Astrocyte (in vitro differentiated cells and primary cell): ENCODE measurements at regions not wholly inside any gene's neighbourhood (a gene's known extent, or its start where the extent isn't known, plus 50 kb on each side); places are given as distances from the start of the nearest gene placed in this dataset.

Experiments used
- CTCF ChIP-seq: IDR thresholded peaks from 2 replicates; pipeline ENCODE4 v1.5.1; 2011; ENCODE audit warnings: low read depth, mild to moderate bottlenecking, inconsistent platforms, low read length, moderate library complexity; ENCODE audit not compliant: insufficient read depth
- EZH2 ChIP-seq: IDR thresholded peaks from 2 replicates; pipeline ENCODE4 v1.6.1; 2012; ENCODE audit warnings: mild to moderate bottlenecking, low read length, inconsistent platforms; ENCODE audit not compliant: insufficient read depth

- no peak for TF ChIP-seq CTCF
- TF ChIP-seq EZH2: no peak
These were observed 57.1 kb upstream of the LIMCH1 start for GRCh38 chr4:41480896-41481311.
